ENCODE measurements at regions not wholly inside any gene's neighbourhood (a gene's known extent, or its start where the extent isn't known, plus 50 kb on each side); places are given as distances from the start of the nearest gene placed in this dataset.

- Mint-ChIP-seq H3K4me1 (no peaks in the 10 kb centered on the region), H3K9me3 (ENCODE audit: insufficient read depth) (no peaks in the 10 kb centered on the region), H3K27me3 (no peaks in the 10 kb centered on the region), H3K27ac (no peak overlapping the region), H3K4me3 (no peak overlapping the region)
- no peak overlapping the region for H3K9ac ChIP-seq (ENCODE audit: low read length)
- no peaks in the 10 kb centered on the region for H3K36me3 ChIP-seq (replicated peaks in 1 of 2; ENCODE audit: control extremely low read depth in 1 of 2, control insufficient read depth in 1 of 2, extremely low read depth in 1 of 2, insufficient read depth in 2 of 2, low read length in 1 of 2)
- no peak overlapping the region for H2AFZ ChIP-seq (ENCODE audit: insufficient read depth, low read depth, low read length, poor library complexity, severe bottlenecking)
- H3K4me1 ChIP-seq (ENCODE audit: control insufficient read depth in 2 of 2, insufficient read depth in 2 of 2, low read length in 2 of 2): no peaks in the 10 kb centered on the region
- H3K9me3 ChIP-seq (ENCODE audit: control extremely low read depth in 1 of 3, control insufficient read depth in 2 of 3, insufficient read depth in 1 of 3, low read length in 2 of 3): peaks cover 0 to 4% (median 0%) of the 10 kb centered on the region in 3 donors
- H3K79me2 ChIP-seq (ENCODE audit: control insufficient read depth, insufficient read depth, low read length): no peaks in the 10 kb centered on the region
- no peaks in the 10 kb centered on the region for H3K27me3 ChIP-seq (replicated peaks in 1 of 4; ENCODE audit: control extremely low read depth in 1 of 4, control insufficient read depth in 3 of 4, insufficient read depth in 4 of 4, low read length in 3 of 4)
- no peak for TF ChIP-seq EZH2 (IDR thresholded peaks at IDR 0.05; ENCODE audit: borderline replicate concordance, insufficient read depth, low read depth, low read length, poor library complexity, severe bottlenecking)
- TF ChIP-seq CTCF (IDR thresholded peaks at IDR 0.05): no peak
- H4K20me1 ChIP-seq (ENCODE audit: control insufficient read depth, insufficient read depth, low read length, poor library complexity, severe bottlenecking): no peaks in the 10 kb centered on the region
- POLR2A ChIA-PET: no interaction called here
- no peak for ATAC-seq (ENCODE audit: low read depth)
- H3K27ac ChIP-seq (ENCODE audit: low read length in 2 of 2): no peak overlapping the region
- no peak overlapping the region for H3K4me2 ChIP-seq (replicated peaks; ENCODE audit: low read depth, low read length, poor library complexity, severe bottlenecking)
- intact Hi-C loops (cut with micrococcal nuclease): no loop called here
- H3K4me3 ChIP-seq (ENCODE audit: control extremely low read depth in 1 of 5, extremely low read depth in 1 of 5, insufficient read depth in 1 of 5, low read depth in 2 of 5, low read length in 4 of 5): no peak overlapping the region
- 89% methylated on average over 1 of the region's 1 CpG for WGBS (ENCODE audit: insufficient coverage)
- CTCF ChIA-PET: no interaction called here
- DNase-seq: no peak
Observed at GRCh38 chr17:70752966-70753467, 583.7 kb downstream of the KCNJ2 start.

- Histone ChIP-seq H3K79me2 (ENCODE audit: control insufficient read depth, insufficient read depth, low read length) (no peaks in the 10 kb centered on the region), H3K9ac (ENCODE audit: low read length) (no peak overlapping the region), H3K36me3 (replicated peaks in 1 of 2; ENCODE audit: control extremely low read depth in 1 of 2, control insufficient read depth in 1 of 2, extremely low read depth in 1 of 2, insufficient read depth in 2 of 2, low read length in 1 of 2) (no peaks in the 10 kb centered on the region), H3K27me3 (replicated peaks in 1 of 4; ENCODE audit: control extremely low read depth in 1 of 4, control insufficient read depth in 3 of 4, insufficient read depth in 4 of 4, low read length in 3 of 4) (no peaks in the 10 kb centered on the region), H3K9me3 (ENCODE audit: control extremely low read depth in 1 of 3, control insufficient read depth in 2 of 3, insufficient read depth in 1 of 3, low read length in 2 of 3) (no peaks in the 10 kb centered on the region), H3K4me1 (ENCODE audit: control insufficient read depth in 2 of 2, insufficient read depth in 2 of 2, low read length in 2 of 2) (no peaks in the 10 kb centered on the region), H3K4me2 (replicated peaks; ENCODE audit: low read depth, low read length, poor library complexity, severe bottlenecking) (no peak overlapping the region), H2AFZ (ENCODE audit: insufficient read depth, low read depth, low read length, poor library complexity, severe bottlenecking) (no peak overlapping the region), H3K4me3 (ENCODE audit: control extremely low read depth in 1 of 5, extremely low read depth in 1 of 5, insufficient read depth in 1 of 5, low read depth in 2 of 5, low read length in 4 of 5) (no peak overlapping the region), H3K27ac (ENCODE audit: low read length in 2 of 2) (no peak overlapping the region), H4K20me1 (ENCODE audit: control insufficient read depth, insufficient read depth, low read length, poor library complexity, severe bottlenecking) (no peaks in the 10 kb centered on the region)
- CTCF ChIA-PET: no interaction called here
- Mint-ChIP-seq H3K27me3 (no peaks in the 10 kb centered on the region), H3K27ac (no peak overlapping the region), H3K9me3 (ENCODE audit: insufficient read depth) (no peaks in the 10 kb centered on the region), H3K4me3 (no peak overlapping the region), H3K4me1 (no peaks in the 10 kb centered on the region)
- intact Hi-C loops (cut with micrococcal nuclease): no loop called here
- WGBS (ENCODE audit: insufficient coverage): 80% methylated on average over 2 of the region's 3 CpGs
- POLR2A ChIA-PET: no interaction called here
- DNase-seq (no peak), ATAC-seq (ENCODE audit: low read depth) (no peak)
- TF ChIP-seq CTCF (IDR thresholded peaks at IDR 0.05) (no peak), EZH2 (IDR thresholded peaks at IDR 0.05; ENCODE audit: borderline replicate concordance, insufficient read depth, low read depth, low read length, poor library complexity, severe bottlenecking) (no peak)
Observed at GRCh38 chr17:70763018-70763417, 593.7 kb downstream of the KCNJ2 start.

All from B cell (primary cell).